KMS-11 (cell line): ENCODE measurements at regions not wholly inside any gene's neighbourhood (a gene's known extent, or its start where the extent isn't known, plus 50 kb on each side); places are given as distances from the start of the nearest gene placed in this dataset.

Experiments
- H2AFZ ChIP-seq: fragments of 200-600 bp; sonication (generic); 2 replicates; pipeline ENCODE4 v1.6.1; 2016; ENCODE audit warnings: antibody characterized with exemption, mixed run types, low read depth
- H3K27ac ChIP-seq: fragments of 200-600 bp; sonication (generic); 2 replicates; pipeline ENCODE4 v1.6.1; 2016; ENCODE audit warnings: mild to moderate bottlenecking, mixed run types
- H3K27me3 ChIP-seq: fragments of 200-600 bp; sonication (generic); 2 replicates; pipeline ENCODE4 v1.6.1; 2017; ENCODE audit warnings: mild to moderate bottlenecking, low read depth, mixed run types, moderate library complexity; ENCODE audit not compliant: insufficient read depth
- H3K36me3 ChIP-seq: fragments of 200-600 bp; sonication (generic); 2 replicates; pipeline ENCODE4 v1.6.1; 2017; ENCODE audit warnings: mild to moderate bottlenecking, mixed run types; ENCODE audit not compliant: insufficient read depth
- H3K4me1 ChIP-seq: fragments of 200-600 bp; sonication (generic); 2 replicates; pipeline ENCODE4 v1.6.1; 2016; ENCODE audit warnings: mild to moderate bottlenecking, low read depth, mixed run types; ENCODE audit not compliant: poor library complexity, severe bottlenecking
- H3K4me2 ChIP-seq: fragments of 200-600 bp; sonication (generic); 2 replicates; pipeline ENCODE4 v1.7.0; 2016; ENCODE audit warnings: mild to moderate bottlenecking, mixed run types
- H3K4me3 ChIP-seq: fragments of 200-600 bp; sonication (generic); IDR thresholded peaks from 2 replicates; pipeline ENCODE4 v1.6.1; 2017; ENCODE audit warnings: low read depth, low read length, mixed read lengths; ENCODE audit not compliant: insufficient read depth
- H3K79me2 ChIP-seq: fragments of 200-600 bp; sonication (generic); 2 replicates; pipeline ENCODE4 v1.6.1; 2016; ENCODE audit warnings: low read depth, mixed run types; ENCODE audit not compliant: insufficient read depth
- H3K9ac ChIP-seq: fragments of 200-600 bp; sonication (generic); 2 replicates; pipeline ENCODE4 v1.6.1; 2016; ENCODE audit warnings: mild to moderate bottlenecking, mixed run types
- H4K20me1 ChIP-seq: fragments of 200-600 bp; sonication (generic); 2 replicates; pipeline ENCODE4 v1.6.1; 2016; ENCODE audit warnings: mild to moderate bottlenecking, mixed run types; ENCODE audit not compliant: insufficient read depth
- CTCF ChIP-seq: fragments of 200-600 bp; sonication (generic); conservative IDR thresholded peaks from 2 replicates; pipeline ENCODE4 v1.6.1; 2017; ENCODE audit warnings: low read depth, mild to moderate bottlenecking, antibody characterized with exemption, low read length, moderate library complexity, mixed read lengths

GRCh38 chr18:52063923-52064322, 276.1 kb upstream of the DCC start:
- Histone ChIP-seq H3K36me3 (no peaks in the 10 kb centered on the region), H3K4me3 (no peak overlapping the region), H3K4me1 (no peaks in the 10 kb centered on the region), H3K4me2 (no peak overlapping the region), H3K27ac (no peak overlapping the region), H3K27me3 (no peaks in the 10 kb centered on the region), H4K20me1 (no peaks in the 10 kb centered on the region), H3K79me2 (no peaks in the 10 kb centered on the region), H3K9ac (no peak overlapping the region), H2AFZ (no peak overlapping the region)
- no peak for TF ChIP-seq CTCF

- Histone ChIP-seq H2AFZ (no peak overlapping the region), H3K79me2 (no peaks in the 10 kb centered on the region), H3K36me3 (no peaks in the 10 kb centered on the region), H3K27me3 (no peaks in the 10 kb centered on the region), H3K4me1 (no peaks in the 10 kb centered on the region), H3K4me2 (no peak overlapping the region), H3K9ac (no peak overlapping the region), H4K20me1 (no peaks in the 10 kb centered on the region), H3K4me3 (no peak overlapping the region), H3K27ac (no peak overlapping the region)
- no peak for TF ChIP-seq CTCF
Observed at GRCh38 chr18:52069201-52069600, 270.8 kb upstream of the DCC start.

- H3K4me3 ChIP-seq = no peak overlapping the region
- no peaks in the 10 kb centered on the region for H3K4me1 ChIP-seq
- H3K79me2 ChIP-seq = no peaks in the 10 kb centered on the region
- H3K27ac ChIP-seq = no peak overlapping the region
- TF ChIP-seq CTCF = no peak
- no peak overlapping the region for H2AFZ ChIP-seq
- no peaks in the 10 kb centered on the region for H3K27me3 ChIP-seq
- H3K4me2 ChIP-seq = no peak overlapping the region
- no peaks in the 10 kb centered on the region for H4K20me1 ChIP-seq
- H3K36me3 ChIP-seq = no peaks in the 10 kb centered on the region
- no peak overlapping the region for H3K9ac ChIP-seq
Observed at GRCh38 chr18:52070291-52070756, 269.7 kb upstream of the DCC start.

GRCh38 chr18:52077251-52077983, 262.6 kb upstream of the DCC start:
- Histone ChIP-seq H3K27ac (no peak overlapping the region), H2AFZ (no peak overlapping the region), H4K20me1 (no peaks in the 10 kb centered on the region), H3K9ac (no peak overlapping the region), H3K4me2 (no peak overlapping the region), H3K36me3 (no peaks in the 10 kb centered on the region), H3K4me1 (no peaks in the 10 kb centered on the region), H3K27me3 (no peaks in the 10 kb centered on the region), H3K79me2 (no peaks in the 10 kb centered on the region), H3K4me3 (no peak overlapping the region)
- no peak for TF ChIP-seq CTCF
